RPMI7951 (cell line): ENCODE measurements at regions not wholly inside any gene's neighbourhood (a gene's known extent, or its start where the extent isn't known, plus 50 kb on each side); places are given as distances from the start of the nearest gene placed in this dataset.
"Not testable (repeated sequence)": the region's sequence is repeated elsewhere in the genome, so short reads cannot be mapped to it uniquely, and the experiment has no call there.

Experiments used
- DNase-seq: peaks from one replicate; pipeline ENCODE4 v3.0.0-alpha.2; 2012; ENCODE audit warnings: low read depth

DNA sequence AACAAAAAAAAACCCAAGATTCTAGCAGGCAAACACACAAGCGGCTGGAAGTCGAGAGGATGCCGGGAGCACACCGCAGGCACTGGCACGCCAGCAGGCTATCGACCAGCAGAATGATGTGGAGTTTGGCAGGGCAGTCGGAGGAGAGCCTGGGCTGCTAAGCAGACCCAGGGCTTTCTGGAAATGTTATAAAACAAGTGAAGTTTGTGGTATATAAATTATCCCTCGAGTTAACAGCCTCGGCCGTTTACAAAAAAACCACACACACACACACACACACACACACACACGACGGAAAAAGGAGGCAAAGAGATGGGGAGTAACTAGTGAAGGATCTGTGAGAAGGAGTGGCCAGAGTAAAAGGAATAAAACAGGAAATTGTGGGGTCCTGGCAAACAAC lies 87.2 kb upstream of the IVNS1ABP start:
- DNase-seq: peak; percentile 61

DNA sequence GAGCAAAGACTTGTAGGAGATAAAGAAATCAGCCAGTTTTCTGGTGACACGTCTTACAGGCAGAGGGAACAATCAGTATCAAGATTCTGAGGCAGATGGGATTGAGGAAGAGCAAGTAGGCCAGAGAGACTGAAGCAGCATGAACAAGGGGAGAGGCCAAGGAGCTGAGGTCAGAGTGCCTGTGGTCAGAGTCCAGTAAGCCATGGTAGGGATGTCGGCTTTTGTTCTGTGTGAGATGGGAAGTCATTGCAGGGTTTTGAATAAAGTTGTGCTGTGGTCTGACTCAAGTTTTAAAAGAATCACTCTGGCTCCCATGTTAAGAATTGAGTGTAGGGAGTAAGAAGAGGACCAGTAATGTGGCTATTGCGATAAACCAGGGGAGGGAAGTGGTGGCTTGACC lies 85.9 kb upstream of the IVNS1ABP start:
- peak; percentile 32 for DNase-seq

DNA sequence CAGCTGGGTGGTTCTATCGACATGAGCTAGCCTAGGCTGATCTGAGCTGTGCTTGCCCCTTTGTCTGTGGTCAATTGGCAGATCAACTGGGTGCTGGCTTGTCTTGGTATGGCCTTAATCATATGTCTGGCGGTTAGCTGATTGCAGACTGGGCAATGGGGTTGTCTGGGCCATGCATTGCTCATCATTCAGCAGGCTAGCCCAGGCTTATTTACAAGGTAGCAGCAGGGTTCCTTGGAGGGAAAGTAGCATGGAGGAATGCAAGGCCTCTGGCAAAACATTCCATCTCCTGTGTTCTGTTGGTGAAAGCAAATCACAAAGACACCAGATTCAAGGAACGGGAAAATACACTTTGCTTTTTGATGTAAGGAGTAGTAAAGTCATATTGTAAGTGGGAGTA lies 84.0 kb upstream of the IVNS1ABP start:
- DNase-seq: peak; percentile 90

DNA sequence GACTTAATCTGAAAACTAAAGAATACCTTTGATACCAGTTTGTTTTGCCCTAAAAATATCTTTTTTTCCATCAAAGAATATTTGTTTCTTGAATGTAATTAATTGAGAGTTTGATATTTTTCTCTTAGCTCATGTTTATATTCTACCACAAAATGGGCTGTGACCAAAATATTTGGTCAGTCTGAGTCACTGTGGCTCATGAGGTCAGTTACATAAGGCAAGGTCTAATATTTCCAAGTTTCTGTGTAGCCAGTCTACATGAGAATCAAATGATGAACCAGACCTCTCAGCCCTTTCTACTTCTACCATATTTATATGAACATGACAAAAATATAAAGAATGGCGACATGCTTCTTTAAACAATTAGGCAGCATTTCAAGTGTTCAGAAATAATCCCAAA lies 83.0 kb upstream of the IVNS1ABP start:
- DNase-seq: peak; percentile 72

DNA sequence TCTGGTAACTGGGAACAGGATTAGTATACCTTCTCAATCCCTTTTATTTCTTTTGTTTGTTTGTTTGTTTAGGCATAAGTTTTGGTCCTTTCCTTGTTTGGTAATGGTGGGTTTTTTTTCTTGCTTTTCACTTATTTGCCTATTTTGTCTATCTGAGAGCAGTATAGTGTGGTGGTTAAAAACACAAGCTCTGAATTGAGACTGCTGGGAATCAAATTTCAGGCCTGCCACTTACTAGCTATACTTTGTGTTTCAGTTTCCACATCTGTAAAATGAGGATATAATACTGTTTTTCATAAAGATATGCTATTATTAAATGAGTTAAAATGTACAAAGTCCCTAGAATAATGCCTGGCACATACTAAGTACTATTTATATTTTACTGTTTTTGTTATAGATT lies 81.6 kb upstream of the IVNS1ABP start:
- DNase-seq: no peak

DNA sequence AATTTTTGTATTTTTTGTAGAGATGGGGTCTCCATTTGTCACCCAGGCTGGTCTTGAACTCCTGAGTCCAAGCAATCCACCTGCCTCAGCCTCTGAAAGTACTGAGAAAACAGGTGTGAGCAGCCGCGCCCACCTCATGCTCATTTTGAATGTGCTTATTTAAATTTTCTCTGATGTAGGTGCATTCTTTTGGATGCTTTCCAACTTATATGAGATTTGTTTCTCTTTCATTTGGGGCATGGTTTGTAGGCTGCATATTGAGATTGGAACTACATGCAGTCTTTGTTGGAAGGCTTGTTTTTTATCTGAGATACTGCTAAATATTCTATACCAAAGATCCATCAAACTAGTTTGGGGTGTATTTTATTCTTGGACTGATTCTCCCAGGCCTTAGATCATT lies 81.0 kb upstream of the IVNS1ABP start:
- DNase-seq: no peak

DNA sequence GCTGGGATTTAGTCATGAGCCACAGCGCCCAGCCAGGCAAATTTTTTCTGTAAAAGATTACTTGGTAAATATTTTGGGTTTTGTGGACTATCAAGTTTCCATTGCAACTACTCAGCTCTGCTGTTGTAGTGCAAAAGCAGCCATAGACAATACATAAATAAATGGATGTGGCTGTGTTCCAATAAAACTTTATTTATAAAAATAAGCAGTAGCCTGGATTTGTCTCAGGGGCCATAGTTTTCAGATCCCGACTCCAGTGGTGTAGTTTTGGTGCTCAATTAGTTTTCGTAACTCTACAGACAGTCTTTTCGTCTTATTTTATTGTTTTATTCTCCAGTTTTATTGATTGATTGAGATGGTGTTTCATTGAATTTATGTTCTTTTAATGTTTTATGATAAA lies 80.1 kb upstream of the IVNS1ABP start:
- DNase-seq: no peak

DNA sequence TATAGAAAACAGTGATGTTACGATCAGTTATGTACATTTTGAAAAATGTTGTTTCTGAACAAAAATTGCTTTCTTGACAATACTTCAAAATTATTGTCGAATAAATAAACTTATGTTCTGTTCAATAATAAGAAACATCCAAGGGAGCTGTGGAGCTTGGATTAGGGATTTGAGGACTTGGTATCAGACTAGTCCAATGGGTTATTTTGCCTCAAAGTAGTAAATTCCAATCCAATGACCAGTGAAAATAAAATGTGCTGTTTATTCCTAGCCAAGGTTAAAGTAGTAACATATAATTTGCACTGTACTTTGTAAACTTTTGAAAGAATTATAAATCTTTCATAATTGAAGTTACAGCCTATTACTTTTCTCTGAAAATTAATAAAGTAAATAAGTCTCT lies 79.1 kb upstream of the IVNS1ABP start:
- no peak for DNase-seq

DNA sequence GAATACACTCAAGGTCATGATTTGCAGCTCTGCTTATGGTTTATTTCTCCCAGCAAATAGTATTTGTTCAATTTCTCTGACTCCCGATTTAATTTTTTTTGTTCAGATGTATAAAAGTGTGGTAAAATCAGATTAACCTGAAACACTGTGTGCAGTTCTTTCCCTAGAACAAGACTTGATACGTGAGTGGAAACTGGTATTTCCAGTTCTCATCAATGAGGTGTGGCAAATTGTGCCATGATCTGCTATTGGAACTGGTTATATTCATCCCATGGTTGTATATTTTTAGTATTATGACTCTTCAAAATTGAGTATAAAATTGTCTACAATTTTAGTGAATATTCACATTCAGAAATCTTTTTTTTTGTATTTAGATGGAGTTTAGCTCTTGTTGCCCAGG lies 76.8 kb upstream of the IVNS1ABP start:
- no peak for DNase-seq

DNA sequence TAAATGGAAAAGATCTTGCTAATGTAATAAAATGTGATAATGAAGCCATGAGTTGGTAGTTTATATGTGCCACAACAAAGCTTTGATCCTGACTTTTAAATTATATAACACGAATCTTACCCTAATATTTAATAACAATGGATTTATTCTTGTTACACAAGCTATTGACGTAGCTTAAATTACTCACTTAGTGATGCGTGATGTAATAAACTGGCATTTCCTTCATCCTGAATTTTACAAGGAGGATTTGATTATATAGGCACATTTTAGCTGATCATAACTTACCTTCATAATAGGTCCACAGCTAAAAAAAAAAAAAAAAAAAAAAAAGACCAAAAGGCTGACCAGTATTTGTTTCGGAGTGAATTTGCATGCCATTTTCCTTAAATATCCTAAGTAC lies 76.2 kb upstream of the IVNS1ABP start:
- no peak for DNase-seq

DNA sequence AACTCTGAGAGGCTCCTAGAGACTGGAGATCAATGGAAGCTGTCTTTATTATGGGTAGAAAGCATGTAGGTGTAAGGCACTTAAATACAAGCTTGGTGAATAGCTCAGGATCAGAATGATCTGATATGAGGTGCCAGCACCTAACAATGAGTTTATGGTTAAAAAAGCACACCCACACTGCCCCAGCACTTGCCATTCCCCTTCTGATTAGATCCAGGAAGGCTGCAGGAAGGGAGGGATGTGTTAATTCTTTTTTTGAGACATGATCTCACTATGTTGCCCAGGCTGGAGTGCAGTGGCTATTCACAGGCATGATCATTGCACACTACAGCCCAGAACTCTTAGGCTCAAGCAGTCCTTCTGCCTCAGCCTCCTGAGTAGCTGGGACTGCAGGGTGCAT lies 71.8 kb upstream of the IVNS1ABP start:
- DNase-seq: no peak

DNA sequence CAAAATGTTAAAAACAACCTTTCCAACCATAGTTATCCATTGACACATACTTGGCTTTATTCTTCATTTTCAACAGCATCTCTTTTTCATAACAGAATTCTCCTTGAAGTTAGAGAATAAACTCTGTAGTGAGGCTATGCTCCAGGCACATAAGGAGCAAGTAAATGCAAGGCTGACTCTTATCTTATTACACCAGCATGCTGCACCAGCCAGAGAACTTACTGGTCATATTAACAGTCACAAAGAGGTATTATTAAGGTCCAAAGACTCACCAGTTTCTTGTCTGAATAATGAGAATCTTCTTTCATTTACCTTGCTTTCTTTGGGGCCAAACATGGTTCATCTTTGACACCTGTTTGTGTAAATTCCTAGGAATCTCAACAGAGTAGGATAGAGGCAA lies 71.3 kb upstream of the IVNS1ABP start:
- no peak for DNase-seq

DNA sequence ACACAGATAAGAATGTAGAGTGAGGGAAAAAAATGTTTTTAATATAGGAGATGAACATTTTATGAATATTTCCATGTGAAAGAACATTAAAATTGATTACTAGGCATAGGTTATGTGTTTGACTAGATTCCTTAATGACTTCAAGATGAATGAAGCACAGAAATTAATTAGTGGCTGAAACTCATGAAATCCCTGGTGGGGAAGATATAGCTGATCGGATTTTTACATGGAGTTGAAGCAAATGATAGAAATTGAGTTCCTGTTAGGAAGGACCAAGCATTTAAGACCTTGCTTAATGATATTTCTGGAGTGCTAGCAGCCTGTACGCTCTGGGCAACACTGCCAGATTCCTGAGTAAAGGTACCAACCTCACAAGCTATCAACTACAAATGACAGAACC lies 68.9 kb upstream of the IVNS1ABP start:
- no peak for DNase-seq

DNA sequence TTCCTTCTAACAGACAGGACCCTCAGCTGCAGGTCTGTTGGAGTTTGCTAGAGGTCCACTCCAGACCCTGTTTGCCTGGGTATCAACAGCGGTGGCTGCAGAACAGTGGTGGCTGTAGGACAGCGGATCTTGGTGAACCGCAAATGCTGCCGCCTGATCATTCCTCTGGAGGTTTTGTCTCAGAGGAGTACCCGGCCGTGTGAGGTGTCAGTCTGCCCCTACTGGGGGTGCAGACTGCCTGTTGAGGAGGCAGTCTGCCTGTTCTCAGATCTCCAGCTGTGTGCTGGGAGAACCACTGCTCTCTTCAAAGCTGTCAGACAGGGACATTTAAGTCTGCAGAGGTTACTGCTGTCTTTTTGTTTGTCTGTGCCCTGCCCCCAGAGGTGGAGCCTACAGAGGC lies 66.8 kb upstream of the IVNS1ABP start:
- not testable (repeated sequence) for DNase-seq

DNA sequence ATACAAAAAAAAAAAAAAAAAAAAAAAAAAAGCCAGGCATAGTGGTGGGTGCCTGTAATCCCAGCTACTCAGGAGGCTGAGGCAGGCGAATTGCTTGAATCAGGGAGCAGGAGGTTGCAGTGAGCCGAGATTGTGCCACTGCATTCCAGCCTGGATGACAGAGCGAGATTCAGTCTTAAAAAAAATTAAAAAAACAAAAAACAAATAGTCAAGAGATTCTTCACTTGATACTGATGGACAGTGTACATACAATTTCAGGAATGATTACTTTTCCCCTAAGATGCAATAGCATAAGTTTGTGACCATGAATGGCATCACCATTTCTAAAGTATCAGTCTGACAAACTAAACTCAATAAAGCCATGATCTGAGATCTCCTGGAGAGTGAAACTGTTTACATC lies 60.8 kb upstream of the IVNS1ABP start:
- DNase-seq: no peak

DNA sequence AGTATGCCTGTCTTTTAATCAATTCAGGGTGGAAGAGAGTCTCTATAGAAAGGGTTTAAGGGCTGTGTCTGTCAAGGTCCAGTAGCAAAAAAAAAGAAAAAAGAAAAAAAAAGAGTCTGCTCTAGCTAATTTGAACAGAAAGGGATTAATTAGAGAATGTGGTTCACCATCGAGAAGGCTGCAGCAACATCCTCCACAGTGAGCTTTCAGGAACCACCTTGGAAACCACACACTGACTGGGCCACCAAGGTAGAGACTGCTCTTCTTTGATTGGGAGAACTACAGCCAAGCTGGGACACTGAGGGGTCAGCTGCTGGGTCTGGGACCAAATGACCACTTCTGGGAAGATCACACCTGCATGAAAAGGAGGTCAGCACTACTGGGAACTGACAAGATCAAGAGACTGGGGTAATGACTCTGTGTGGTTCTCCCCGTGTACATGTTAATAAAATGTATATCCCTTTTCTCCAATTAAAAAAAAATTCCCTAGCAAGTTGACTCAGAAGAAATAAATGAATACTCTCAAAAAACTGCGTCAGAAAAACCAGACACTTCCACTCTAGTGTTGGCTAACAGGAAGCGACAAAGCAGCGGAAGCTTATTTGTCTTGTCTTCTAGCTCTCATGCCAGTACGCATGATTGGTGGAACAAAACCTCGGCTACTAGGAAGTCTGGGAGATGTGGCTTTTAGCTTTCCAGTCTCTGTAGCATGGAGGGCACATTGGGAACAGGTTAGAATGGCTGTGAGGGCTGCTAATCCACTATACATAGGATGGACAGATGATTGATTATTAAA lies 60.0 kb upstream of the IVNS1ABP start:
- DNase-seq: peak; percentile 59

DNA sequence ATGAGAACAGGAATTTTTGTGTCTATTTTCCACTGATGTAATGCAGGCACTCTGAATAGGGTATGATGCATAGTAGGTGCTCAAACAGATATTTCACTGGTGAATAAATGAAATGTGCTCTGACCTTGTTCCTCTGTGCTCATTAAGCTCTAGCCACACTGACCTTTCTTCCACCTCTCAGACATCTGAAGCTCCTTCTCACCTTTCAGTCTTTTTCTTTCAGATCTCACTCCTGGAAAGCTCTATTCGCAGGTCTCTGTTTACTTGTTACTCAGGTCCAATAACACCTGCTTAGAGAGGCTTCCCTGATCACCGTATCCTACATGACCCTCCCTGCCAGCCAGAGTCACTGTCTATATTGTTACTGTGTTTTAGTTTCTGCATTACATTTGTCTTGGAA lies 59.2 kb upstream of the IVNS1ABP start:
- DNase-seq: no peak

DNA sequence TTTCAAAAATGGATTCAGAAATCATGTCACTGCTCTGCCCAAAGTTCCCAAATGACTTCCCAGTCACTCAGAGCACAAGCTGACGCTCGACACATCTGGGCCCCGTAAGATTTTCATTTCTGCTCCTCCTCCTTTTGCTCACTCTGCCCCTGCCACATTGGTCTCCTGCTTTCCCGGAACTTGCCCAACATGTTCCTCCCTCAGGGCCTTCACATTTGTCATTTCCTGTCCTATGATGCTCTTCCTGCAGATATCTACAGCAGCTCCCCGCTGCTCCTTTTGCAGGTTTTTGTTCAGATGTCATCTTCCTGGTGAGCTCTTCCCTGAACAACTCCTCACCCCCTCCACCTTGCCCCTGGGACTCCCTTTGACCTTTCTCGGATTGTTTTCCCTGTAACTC lies 58.5 kb upstream of the IVNS1ABP start:
- DNase-seq: peak; percentile 84

DNA sequence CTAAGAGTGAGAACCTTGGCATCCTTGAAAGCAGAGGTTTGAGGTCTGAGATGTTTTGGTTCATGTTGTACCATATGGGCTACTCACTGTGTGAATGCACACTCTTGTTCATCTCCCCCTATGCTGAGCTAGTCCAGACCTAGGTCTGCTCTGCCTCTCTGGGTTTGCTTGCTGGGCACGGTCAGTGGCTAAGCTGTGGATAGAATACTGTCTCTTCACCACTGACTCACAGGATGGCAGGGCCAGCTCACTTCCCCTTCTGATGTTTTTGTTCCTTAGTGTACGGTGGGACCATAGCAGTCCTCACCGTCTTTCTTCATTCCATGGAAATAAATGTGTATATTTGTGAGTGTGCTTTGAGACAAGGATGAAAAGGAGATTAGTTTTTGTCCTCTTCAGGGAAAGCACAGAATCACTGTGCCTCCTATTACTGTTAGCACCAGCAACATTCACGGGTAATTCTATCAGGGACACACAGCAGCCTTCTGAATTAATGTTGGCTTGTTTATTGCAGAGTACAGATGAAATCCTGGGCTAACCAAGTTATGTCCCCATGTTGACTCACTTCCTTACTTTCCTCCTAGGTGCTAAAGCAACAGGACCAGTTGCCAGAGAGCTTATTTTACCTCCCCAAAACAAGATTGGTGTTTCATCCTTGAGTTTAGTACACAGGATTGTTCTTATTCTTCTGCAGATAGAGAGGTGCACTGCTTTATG lies 56.9 kb upstream of the IVNS1ABP start:
- DNase-seq: peak; percentile 82

DNA sequence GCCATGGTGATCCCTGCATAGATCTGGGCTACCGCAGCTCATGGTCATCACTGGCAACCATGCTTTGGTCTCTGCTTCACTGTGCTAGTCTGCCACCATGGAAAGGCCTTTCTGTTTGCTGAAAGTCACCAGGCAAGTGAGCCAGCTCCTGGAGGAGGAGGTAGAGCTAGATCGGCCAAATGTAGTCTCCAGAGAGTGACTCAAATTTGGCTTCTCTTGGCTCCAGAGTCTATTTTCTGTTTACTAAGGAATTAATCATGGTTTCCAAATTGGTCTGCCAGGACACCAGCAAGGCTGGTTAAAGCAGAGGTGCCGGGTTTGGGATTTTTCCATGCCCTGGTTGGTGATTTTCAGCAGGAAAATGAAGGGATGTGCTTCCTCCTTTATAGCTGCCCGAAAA lies 52.7 kb upstream of the IVNS1ABP start:
- DNase-seq: peak; percentile 45

DNA sequence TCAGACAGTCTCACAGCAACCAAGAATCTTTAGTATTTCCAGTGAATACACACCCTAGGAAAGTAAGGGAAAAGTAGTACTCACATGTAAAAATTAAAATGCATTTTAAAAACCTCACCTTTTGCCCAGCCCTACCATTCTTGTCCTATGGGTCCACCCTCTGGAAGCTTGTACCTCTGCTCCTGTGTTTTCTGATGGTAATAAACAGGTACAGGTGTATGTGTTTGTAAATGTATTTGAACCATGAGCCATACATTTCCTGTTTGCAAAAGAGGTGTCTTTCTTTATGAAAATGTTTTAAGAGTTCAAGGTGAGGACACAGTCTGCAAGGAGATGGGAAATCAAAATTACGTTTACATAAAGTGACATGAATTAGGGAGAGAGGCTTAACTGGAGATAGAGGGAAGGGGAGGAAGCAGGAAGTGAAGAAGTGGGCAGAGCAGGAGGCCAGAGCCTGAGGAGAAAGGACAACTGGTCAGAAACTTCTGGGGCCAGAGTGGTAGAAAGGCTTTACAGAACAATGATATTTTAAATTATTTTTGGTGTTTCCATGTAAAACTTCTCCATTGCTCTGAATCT lies 52.0 kb upstream of the IVNS1ABP start:
- DNase-seq: no peak

DNA sequence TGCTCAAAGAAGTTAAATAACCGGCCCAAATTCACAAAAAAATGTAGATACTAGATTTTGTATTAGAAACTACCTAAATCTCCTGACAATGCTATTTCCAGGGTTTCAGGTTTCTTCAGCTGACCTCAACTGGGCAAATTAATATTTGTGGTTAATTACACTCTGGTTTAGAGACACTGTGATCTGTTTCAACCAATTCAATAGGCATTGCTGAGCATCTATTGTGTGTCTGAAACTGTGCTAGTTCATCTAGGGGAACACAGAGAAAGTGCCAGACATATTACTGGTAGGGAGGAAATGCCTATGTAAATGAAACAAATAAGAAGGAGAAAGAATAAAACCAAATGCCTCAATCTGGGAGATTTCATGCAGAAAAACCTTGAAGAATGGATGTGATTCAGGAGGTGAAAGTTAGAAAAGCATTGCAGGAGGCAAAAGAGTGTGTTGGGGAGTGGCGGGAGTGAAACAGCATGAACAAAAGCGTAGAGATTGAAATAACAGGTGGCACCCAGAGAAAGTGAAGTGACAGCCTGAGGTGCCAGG lies 51.3 kb upstream of the IVNS1ABP start:
- no peak for DNase-seq

DNA sequence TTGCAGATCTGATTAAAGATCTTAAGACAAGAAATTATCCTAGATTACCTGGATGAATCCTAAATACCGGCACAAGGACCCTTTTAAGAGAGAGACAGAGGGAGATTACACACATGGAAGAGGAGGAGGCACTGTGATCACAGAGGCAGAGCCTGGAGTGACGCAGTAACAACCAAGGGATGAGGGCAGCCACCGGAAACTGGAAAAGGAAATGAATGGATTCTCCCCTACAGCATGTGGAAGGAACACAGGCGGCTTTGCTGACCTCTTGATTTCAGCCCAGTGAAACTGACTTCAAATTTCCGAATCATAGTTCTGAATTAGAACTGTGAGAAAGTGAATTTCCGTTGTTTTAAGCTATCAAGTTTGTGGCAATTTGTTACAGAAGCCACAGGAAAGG lies 50.2 kb upstream of the IVNS1ABP start:
- DNase-seq: peak; percentile 54
